MM.1S (cell line): ENCODE measurements at regions not wholly inside any gene's neighbourhood (a gene's known extent, or its start where the extent isn't known, plus 50 kb on each side); places are given as distances from the start of the nearest gene placed in this dataset.

Experiments used
- DNase-seq: peaks from one replicate; pipeline ENCODE4 v3.0.0-alpha.2; 2015
- H2AFZ ChIP-seq: fragments of 300-600 bp; sonication (generic); 2 replicates; pipeline ENCODE4 v1.6.0; 2016; ENCODE audit warnings: antibody characterized with exemption, low read length
- H3F3A ChIP-seq: fragments of 300-600 bp; sonication (generic); 2 replicates; pipeline ENCODE4 v1.6.1; 2016; ENCODE audit warnings: mild to moderate bottlenecking, antibody characterized with exemption, low read length, moderate library complexity, mixed read lengths; ENCODE audit not compliant: insufficient read depth
- H3K27ac ChIP-seq: fragments of 300-600 bp; sonication (generic); 2 replicates; pipeline ENCODE4 v1.5.1; 2016; ENCODE audit warnings: mild to moderate bottlenecking, low read length
- H3K27me3 ChIP-seq: fragments of 300-600 bp; sonication (generic); replicated peaks from 2 replicates; pipeline ENCODE4 v1.6.0; 2016; ENCODE audit warnings: low read length; ENCODE audit not compliant: insufficient read depth
- H3K36me3 ChIP-seq: fragments of 300-600 bp; sonication (generic); replicated peaks from 2 replicates; pipeline ENCODE4 v1.6.1; 2016; ENCODE audit warnings: mild to moderate bottlenecking, low read length, mixed read lengths; ENCODE audit not compliant: insufficient read depth
- H3K4me1 ChIP-seq: fragments of 300-600 bp; sonication (generic); 2 replicates; pipeline ENCODE4 v1.6.1; 2016; ENCODE audit warnings: low read length, mixed read lengths
- H3K4me2 ChIP-seq: fragments of 300-600 bp; sonication (generic); 2 replicates; pipeline ENCODE4 v1.6.0; 2016; ENCODE audit warnings: low read depth, low read length
- H3K4me3 ChIP-seq: fragments of 300-600 bp; sonication (generic); 2 replicates; pipeline ENCODE4 v1.5.1; 2016; ENCODE audit warnings: low read length, mixed read lengths
- H3K79me2 ChIP-seq: fragments of 300-600 bp; sonication (generic); 2 replicates; pipeline ENCODE4 v1.6.1; 2016; ENCODE audit warnings: mixed run types, low read length, mixed read lengths
- H3K9ac ChIP-seq: fragments of 300-600 bp; sonication (generic); 2 replicates; pipeline ENCODE4 v1.6.1; 2016; ENCODE audit warnings: low read length, mixed read lengths
- H3K9me2 ChIP-seq: fragments of 300-600 bp; sonication (generic); replicated peaks from 2 replicates; pipeline ENCODE4 v1.6.1; 2016; ENCODE audit warnings: mild to moderate bottlenecking, low read length, mixed read lengths; ENCODE audit not compliant: insufficient read depth
- H3K9me3 ChIP-seq: fragments of 300-600 bp; sonication (generic); replicated peaks from 2 replicates; pipeline ENCODE4 v1.6.1; 2016; ENCODE audit warnings: mild to moderate bottlenecking, low read length, mixed read lengths; ENCODE audit not compliant: insufficient read depth
- H4K20me1 ChIP-seq: fragments of 300-600 bp; sonication (generic); 2 replicates; pipeline ENCODE4 v1.6.1; 2016; ENCODE audit warnings: mild to moderate bottlenecking, low read length, moderate library complexity, mixed read lengths; ENCODE audit not compliant: insufficient read depth
- EZH2 ChIP-seq: fragments of 300-600 bp; sonication (generic); optimal IDR thresholded peaks from 2 replicates; pipeline ENCODE3; 2017; ENCODE audit warnings: low read depth, mild to moderate bottlenecking, antibody characterized with exemption, low read length, mixed read lengths
- EZH2phosphoT487 ChIP-seq: fragments of 300-600 bp; sonication (generic); IDR thresholded peaks from 2 replicates; pipeline ENCODE4 v1.6.1; 2018; ENCODE audit warnings: antibody characterized with exemption, low read length
- TF ChIP-seq, protein P1 (sequence below): fragments of 300-600 bp; sonication (generic); IDR thresholded peaks from 2 replicates; pipeline ENCODE4 v1.5.1; 2016; ENCODE audit warnings: antibody characterized with exemption, low read length, mixed read lengths

DNA sequence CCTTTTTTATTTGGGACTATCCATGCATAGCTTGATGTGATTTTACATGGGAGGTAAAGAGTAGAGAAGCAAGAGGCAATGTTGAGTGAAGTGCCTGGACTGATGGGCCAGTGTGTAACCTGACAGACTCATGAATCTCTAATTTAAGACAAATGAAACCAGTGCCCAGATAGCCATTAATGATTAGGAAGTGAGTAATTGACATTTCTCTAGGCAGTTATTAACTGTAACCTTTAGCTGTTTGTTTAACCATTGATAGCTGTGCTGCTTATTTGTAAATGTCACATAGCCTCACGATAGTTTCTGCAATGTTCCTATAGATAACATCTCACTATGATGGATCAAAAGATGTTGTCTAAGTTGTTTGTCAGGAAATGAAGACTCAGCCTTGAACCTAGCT is 1047.5 kb upstream of the SPRY2 start:
- Histone ChIP-seq H3K4me3 (no peak overlapping the region), H3K27ac (no peak overlapping the region), H3K9me3 (no peaks in the 10 kb centered on the region), H3K27me3 (no peaks in the 10 kb centered on the region), H3K4me2 (no peak overlapping the region), H3K9ac (no peak overlapping the region), H2AFZ (no peak overlapping the region), H4K20me1 (no peaks in the 10 kb centered on the region), H3F3A (no peaks in the 10 kb centered on the region), H3K79me2 (no peaks in the 10 kb centered on the region), H3K36me3 (no peaks in the 10 kb centered on the region), H3K9me2 (no peaks in the 10 kb centered on the region), H3K4me1 (no peaks in the 10 kb centered on the region)
- DNase-seq, result no peak
- TF ChIP-seq EZH2phosphoT487, result no peak
- TF ChIP-seq EZH2, result no peak
- TF ChIP-seq, protein P1, sequence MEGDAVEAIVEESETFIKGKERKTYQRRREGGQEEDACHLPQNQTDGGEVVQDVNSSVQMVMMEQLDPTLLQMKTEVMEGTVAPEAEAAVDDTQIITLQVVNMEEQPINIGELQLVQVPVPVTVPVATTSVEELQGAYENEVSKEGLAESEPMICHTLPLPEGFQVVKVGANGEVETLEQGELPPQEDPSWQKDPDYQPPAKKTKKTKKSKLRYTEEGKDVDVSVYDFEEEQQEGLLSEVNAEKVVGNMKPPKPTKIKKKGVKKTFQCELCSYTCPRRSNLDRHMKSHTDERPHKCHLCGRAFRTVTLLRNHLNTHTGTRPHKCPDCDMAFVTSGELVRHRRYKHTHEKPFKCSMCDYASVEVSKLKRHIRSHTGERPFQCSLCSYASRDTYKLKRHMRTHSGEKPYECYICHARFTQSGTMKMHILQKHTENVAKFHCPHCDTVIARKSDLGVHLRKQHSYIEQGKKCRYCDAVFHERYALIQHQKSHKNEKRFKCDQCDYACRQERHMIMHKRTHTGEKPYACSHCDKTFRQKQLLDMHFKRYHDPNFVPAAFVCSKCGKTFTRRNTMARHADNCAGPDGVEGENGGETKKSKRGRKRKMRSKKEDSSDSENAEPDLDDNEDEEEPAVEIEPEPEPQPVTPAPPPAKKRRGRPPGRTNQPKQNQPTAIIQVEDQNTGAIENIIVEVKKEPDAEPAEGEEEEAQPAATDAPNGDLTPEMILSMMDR, result no peak

DNA sequence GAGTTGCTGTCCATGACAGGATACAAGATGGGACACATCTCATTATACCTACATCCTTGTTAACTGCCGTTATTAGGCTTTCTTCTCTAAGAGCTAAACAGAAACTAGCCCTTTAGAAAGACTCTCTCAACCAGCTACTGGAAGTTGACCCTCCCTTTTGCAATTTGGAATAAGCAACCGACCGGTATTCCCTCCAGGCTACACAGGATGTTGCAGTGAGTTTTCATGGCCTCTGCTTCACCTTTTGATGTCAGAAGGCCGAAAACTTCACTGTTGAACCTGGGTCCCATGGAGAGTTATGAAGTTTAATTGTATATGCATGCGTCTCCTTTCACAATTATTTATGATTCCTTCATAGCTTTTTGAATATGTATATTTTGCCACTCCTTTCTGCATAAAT is 1042.5 kb upstream of the SPRY2 start:
- H3K27ac ChIP-seq, result no peak overlapping the region
- H3K9me2 ChIP-seq, result no peaks in the 10 kb centered on the region
- H3F3A ChIP-seq, result no peaks in the 10 kb centered on the region
- no peak overlapping the region for H3K4me2 ChIP-seq
- no peaks in the 10 kb centered on the region for H3K79me2 ChIP-seq
- TF ChIP-seq EZH2 (no peak), EZH2phosphoT487 (no peak)
- TF ChIP-seq, protein P1, result no peak
- H3K9me3 ChIP-seq, result no peaks in the 10 kb centered on the region
- no peak overlapping the region for H3K4me3 ChIP-seq
- no peak overlapping the region for H2AFZ ChIP-seq
- H3K4me1 ChIP-seq, result no peaks in the 10 kb centered on the region
- no peaks in the 10 kb centered on the region for H4K20me1 ChIP-seq
- no peaks in the 10 kb centered on the region for H3K36me3 ChIP-seq
- no peak overlapping the region for H3K9ac ChIP-seq
- no peak for DNase-seq
- H3K27me3 ChIP-seq, result no peaks in the 10 kb centered on the region

DNA sequence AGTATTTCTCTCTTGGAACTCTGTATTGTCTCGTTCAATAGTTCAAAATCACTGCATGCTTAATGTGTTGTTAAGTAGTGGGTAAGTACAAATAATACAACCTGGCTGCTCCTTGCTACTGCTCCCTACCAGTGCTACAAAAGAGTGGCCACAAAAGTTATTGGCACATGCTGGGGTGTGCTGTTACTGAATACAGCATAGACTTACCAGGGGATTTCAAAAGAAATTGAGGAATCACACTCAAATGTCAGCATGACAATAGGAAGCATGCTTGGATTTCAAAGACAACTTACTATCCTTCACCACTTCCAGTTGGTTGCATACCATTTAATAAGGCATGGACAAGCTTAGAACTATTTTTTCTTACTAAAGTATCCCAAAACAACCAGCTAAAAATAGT is 1041.3 kb upstream of the SPRY2 start:
- Histone ChIP-seq H3K9me2 (no peaks in the 10 kb centered on the region), H3K9ac (no peak overlapping the region), H3K9me3 (no peaks in the 10 kb centered on the region), H3F3A (no peaks in the 10 kb centered on the region), H2AFZ (no peak overlapping the region), H3K4me2 (no peak overlapping the region), H3K79me2 (no peaks in the 10 kb centered on the region), H4K20me1 (no peaks in the 10 kb centered on the region), H3K36me3 (no peaks in the 10 kb centered on the region), H3K27me3 (no peaks in the 10 kb centered on the region), H3K4me1 (no peaks in the 10 kb centered on the region), H3K27ac (no peak overlapping the region), H3K4me3 (no peak overlapping the region)
- TF ChIP-seq, protein P1, result no peak
- no peak for TF ChIP-seq EZH2phosphoT487
- TF ChIP-seq EZH2, result no peak
- no peak for DNase-seq

DNA sequence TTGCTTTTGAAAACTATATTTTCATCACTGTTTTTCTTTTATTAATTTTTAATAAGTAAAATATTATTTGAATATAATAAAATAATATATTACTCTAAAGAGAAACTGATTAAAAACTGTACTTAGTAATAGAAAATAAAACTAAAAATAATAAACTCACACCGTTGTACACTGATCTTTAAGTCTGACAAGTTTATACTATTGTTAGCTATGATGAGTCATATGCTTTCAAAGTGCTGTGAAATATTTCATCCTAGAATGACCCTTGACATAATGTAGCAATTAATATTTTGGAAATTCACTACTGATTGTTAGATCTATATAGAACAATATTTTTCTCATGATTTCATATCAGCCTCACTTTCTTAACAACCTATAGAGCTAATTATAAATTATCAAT is 1040.6 kb upstream of the SPRY2 start:
- Histone ChIP-seq H3K4me2 (no peak overlapping the region), H3K4me1 (no peaks in the 10 kb centered on the region), H3K4me3 (no peak overlapping the region), H3K9me2 (no peaks in the 10 kb centered on the region), H2AFZ (no peak overlapping the region), H4K20me1 (no peaks in the 10 kb centered on the region), H3K36me3 (no peaks in the 10 kb centered on the region), H3K79me2 (no peaks in the 10 kb centered on the region), H3F3A (no peaks in the 10 kb centered on the region), H3K9ac (no peak overlapping the region), H3K9me3 (no peaks in the 10 kb centered on the region), H3K27me3 (no peaks in the 10 kb centered on the region), H3K27ac (no peak overlapping the region)
- no peak for TF ChIP-seq EZH2phosphoT487
- TF ChIP-seq EZH2, result no peak
- TF ChIP-seq, protein P1, result no peak
- no peak for DNase-seq
